AG08396 (cell line): ENCODE measurements at regions not wholly inside any gene's neighbourhood (a gene's known extent, or its start where the extent isn't known, plus 50 kb on each side); places are given as distances from the start of the nearest gene placed in this dataset.

ENCODE experiments used
- DNase-seq: peaks from one replicate; pipeline ENCODE4 v3.0.0; 2012; ENCODE audit warnings: low spot score, mixed read lengths

- no peak for DNase-seq
Observed at GRCh38 chr6:148164645-148165044, 178.0 kb upstream of the SASH1 start.

DNA sequence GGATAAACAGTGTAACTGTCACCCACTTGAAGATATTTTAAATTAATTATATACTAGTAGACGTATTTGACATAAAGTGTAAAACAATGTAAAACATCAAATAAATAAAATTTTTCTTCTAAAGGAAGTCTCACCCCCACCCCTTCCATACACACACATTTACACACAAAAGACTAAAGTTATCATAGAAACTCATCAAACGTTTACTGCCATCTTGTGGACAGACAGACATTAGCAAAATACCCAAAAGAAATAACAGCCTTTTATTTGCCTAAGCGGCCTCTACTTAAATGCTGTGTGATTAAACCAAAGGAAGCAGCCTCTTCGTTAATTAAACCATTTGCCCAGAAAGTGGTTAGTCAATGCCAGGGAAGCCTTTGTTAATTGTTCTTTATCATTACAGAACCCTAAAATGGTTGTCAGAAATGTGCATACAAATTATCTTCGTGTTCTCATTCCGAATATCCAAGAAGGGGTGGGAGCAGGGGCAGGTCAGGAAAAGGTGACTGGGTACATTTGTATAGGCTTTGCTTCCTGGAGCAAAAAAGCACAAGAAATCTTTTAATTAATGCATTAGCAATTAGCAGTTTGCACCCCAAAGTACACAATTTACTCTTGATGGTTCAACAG, 176.2 kb upstream of the SASH1 start:
- peak; percentile 43 for DNase-seq

DNA sequence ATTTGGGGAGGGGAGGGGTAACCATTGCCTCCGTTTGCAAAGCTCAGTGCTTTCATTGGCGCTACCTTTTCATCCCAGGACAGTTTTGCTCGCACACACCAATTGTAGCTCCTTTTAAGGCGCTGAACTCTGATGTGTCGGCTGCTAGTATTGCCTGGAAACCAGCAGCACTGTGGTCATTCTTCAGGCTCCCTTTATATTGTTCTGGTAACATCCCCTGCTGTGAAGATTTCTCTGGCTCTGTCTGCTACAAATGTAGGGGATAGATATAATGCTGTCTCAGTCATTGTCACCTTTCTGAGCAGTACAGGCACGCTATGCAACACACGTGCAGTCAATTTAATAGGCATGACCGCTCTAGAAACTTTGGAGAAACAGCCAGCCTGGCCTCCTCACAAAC, 172.9 kb upstream of the SASH1 start:
- DNase-seq = no peak

DNA sequence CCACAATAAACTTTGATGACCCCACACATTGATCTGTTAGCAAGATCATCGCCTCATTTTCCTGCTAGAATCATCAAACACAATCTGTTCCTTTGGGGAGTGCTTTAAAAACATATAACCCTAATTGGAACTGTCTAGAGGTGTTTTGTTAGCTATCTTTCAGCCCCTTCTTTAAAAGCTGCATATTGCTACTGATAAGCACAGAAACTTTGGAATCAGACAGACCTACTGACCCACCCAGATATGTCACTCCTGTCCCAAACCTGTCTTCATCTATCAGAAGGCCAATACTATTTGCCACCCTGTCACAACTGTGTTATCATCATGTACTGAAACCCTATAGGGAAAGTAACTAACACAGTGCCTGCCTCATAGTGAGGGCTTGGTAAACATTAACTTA, 172.4 kb upstream of the SASH1 start:
- DNase-seq = no peak

DNA sequence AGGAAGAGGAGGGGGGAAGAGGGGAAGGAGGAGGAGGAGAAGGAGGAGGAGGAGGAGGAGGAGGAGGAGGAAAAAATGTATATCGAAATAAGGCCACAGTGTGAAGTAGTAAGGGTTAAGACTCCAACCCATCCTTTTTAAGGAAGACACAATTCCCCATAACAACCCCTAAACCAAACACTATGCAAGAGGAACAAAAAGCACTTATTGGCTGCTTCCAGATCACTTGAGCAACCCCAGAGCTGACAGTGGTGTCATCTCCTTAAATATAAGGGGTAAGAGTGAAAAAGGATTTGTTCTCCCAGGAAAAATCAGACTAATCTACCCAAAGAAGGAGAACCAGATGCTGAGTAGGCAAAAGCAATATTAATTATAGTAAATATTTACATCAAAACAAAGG, 169.1 kb upstream of the SASH1 start:
- DNase-seq = no peak

DNA sequence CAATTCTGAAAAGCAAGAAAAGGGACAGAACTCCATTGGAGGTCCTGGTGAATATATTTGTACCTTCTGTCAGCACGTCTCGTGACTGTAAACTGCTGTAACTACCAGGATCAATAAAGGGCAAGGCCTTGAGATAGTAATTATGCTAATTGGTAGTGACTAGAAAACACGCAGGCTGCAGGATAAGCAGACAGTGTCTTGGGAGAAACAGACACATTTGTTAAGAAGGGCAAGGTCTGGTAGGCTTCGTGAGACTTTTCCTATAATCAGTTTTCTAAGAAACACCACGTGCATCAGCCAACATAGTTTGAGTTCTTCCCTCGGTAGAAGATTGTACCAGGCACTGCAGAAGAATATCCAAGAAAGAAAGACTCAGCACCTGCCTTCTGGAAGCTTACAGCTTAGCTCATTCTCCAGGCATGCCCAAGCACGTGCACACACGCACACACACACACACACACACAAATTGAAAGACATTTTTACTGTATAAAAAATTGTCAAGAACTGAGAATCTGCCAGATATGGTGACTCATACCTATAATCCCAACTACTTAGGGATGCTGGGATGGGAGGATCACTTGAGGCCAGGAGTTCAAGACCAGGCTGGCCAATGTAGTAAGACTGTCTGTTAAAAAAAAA, 167.0 kb upstream of the SASH1 start:
- no peak for DNase-seq

- peak; percentile 61 for DNase-seq
Observed at GRCh38 chr6:148177589-148178233, 164.9 kb upstream of the SASH1 start.

DNA sequence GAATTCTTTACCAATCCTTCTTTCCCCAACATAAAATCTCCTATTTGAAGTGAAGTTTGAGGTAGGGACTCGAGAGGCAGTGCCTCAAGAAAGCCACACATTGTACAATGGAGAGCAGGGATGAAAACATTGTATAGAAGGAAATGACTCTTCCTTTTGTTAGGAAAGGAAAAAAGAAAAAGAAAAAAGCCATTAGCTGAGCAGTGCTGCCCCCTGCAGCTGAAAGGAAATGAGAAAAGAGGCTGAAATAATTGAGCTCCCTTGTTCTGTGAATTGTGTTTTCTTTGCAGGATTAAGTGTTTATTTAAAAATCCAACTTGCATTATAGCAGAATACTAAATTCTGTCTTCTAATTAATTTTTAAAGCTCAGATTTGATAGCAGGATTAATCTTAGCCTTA, 162.9 kb upstream of the SASH1 start:
- peak; percentile 45 for DNase-seq

DNA sequence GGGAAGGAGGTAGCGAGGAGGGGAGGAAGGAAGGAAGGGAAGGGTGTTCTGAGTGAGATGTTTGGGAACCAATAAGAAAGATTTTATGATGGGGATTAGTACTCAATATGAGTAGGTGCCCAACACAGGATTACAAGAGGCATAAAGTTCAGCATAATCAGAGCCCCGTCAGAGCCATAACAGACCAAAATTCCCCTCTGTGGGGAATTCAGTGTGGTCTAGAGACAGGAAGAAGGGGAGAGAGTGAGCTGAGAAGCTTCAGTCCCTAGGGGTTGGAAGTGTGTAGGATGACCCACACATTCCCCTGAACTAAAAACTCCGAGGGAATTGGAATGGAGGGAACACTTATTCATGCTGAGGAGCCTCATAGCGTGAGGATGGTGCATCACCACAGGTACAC, 160.3 kb upstream of the SASH1 start:
- DNase-seq = no peak

- DNase-seq = no peak
Observed at GRCh38 chr6:148183776-148184175, 158.9 kb upstream of the SASH1 start.

GRCh38 chr6:148186916-148187315, 155.7 kb upstream of the SASH1 start:
- DNase-seq = no peak

- peak; percentile 62 for DNase-seq
Observed at GRCh38 chr6:148192310-148192709, 150.3 kb upstream of the SASH1 start.

- no peak for DNase-seq
Observed at GRCh38 chr6:148193063-148193680, 149.5 kb upstream of the SASH1 start.

DNA sequence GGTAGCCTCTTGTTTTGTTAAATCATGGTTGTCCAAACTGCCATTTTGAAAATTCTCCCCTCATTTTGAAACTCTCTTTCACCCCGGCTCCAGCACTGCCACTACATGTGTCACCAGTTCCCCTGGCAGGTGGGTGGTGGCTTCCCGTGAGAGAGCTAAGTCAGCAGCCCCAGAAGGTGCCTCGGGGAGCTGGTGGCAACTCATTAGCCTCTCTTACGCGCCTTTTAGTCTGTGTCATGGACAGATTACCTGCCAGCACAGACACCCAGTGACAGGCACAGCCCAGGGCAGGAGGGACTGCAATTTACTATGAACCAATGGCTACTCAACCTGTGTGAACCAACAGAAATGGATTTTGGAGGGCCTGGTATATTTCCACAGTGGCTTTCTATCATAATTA, 147.1 kb upstream of the SASH1 start:
- no peak for DNase-seq

- no peak for DNase-seq
Observed at GRCh38 chr6:148199584-148199983, 143.1 kb upstream of the SASH1 start.

DNA sequence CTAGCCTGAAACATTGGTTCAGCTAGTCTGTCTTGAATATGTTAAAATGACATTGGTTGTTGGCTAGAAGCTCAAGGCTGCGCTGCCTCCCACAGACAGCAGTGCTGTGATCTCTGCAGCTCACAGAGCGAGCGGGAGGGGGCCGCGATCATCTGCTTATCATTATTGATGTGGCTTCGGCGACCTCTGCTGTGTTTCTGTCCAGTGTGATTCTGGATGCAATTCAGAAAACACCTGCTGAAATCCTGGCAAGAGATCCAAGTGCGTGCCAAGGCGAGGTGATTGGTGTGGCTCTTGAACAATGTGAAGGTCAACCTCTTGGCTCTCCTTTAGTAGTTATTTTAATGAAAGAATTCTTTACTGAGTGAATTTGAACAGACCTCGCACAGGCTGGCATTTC, 142.3 kb upstream of the SASH1 start:
- no peak for DNase-seq

DNA sequence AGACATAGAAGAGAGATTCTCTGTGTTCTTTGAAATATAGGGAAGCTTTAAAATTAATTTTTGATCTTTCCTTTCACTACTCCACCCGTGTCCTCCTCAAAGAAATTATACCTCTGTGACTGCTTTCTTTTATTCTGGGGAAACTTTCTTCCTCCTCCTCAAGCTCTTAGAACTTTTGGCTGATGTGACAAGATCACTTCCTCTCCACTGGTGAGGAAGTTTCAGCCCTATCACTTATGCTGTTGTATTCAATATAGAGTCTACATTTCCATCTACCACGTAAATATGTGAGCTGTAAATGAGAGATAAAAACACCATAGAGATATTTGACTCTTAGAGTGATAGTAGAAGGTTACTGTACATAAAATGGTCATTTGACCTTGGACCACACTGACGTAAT, 141.9 kb upstream of the SASH1 start:
- no peak for DNase-seq

DNA sequence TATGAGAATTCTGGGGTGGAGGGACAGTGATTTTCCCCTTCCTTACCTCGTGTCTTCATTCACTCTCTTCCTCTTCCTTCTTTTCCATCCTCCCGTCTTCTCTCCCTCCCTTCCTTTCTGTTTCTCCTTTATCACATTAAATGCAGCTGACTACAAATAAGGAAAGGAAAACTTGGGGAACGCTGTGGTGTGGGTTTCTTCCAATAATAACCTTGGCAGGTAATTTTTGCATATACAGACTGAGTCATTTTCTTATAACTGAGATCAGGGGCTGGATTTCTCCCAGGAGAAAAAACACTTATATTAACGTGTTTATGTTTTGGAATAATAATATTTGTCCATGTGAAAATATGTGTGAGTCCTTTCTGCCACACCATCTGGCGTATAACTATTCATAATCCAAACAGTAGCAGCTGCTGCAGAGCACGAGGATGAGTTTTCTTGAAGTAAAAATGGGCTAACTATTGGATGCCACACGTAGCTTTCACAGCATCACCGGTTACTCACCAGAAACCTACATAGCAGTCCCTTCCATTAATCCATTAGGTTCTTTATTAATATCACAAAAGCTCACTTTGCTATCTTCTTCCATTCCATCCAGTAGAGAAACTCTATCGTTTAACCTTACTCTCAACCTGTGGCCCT, 139.2 kb upstream of the SASH1 start:
- DNase-seq = peak; percentile 53

- peak; percentile 44 for DNase-seq
Observed at GRCh38 chr6:148203970-148204369, 138.7 kb upstream of the SASH1 start.

GRCh38 chr6:148208298-148208697, 134.3 kb upstream of the SASH1 start:
- DNase-seq = no peak

DNA sequence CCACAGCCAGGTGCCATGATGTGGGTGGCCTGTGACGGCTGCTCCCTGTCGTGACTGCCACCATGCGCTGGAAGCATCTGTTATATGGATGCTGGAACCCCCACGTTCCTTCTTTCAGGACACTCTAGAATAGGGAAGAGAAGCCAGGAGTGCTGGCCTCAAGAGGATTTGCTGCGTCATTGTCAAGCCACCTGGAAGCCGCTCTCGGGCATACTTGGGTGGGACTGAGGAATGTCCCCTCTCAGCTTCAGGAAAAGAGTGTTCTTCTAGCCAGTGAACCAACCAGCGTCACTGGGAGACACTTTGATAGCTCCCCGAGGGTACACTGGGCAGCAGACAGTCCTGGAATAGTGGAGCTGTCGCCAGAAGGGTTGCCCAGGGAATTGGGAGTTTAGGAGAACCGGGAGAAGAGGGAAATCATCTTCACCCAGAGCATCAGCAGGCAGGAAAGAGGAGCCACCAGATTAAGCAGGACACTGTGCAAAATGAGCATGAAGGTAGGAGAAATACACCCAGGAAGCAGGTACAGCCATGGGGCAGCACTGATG, 130.8 kb upstream of the SASH1 start:
- DNase-seq = no peak

- DNase-seq = no peak
Observed at GRCh38 chr6:148212366-148212765, 130.3 kb upstream of the SASH1 start.
